HEK293 (cell line): ENCODE measurements at regions not wholly inside any gene's neighbourhood (a gene's known extent, or its start where the extent isn't known, plus 50 kb on each side); places are given as distances from the start of the nearest gene placed in this dataset.

Experiments used
- CTCF ChIA-PET: fragments of 350-600 bp; formaldehyde crosslinking; extraction: SDS; loops from one replicate; lab custom pipeline; 2021; ENCODE audit warnings: antibody characterized with exemption; lab: Yijun Ruan, JAX
- POLR2A ChIA-PET: fragments of 300-600 bp; formaldehyde crosslinking; extraction: SDS; loops from one replicate; lab custom pipeline; 2020; ENCODE audit warnings: antibody characterized with exemption, inconsistent platforms; lab: Yijun Ruan, JAX
- H3K27ac ChIP-seq: fragments of 200-500 bp; sonication (Bioruptor generic); 2 replicates; pipeline ENCODE4 v1.5.1; 2014; ENCODE audit warnings: low read depth, low read length, control low read depth, inconsistent platforms; ENCODE audit errors: extremely low read depth
- H3K36me3 ChIP-seq, 2 experiments: fragments of 200-500 bp in 1 of 2; sonication (Bioruptor generic) in 1 of 2; 1 replicate in 1 of 2; 2 replicates in 1 of 2; pipeline ENCODE4 v1.5.1; 2014 to 2017; ENCODE audit warnings: inconsistent platforms in 2 of 2, low read length in 2 of 2; ENCODE audit not compliant: control insufficient read depth in 2 of 2, insufficient read depth in 1 of 2
- H3K4me1 ChIP-seq: fragments of 200-500 bp; sonication (Bioruptor generic); 2 replicates; pipeline ENCODE4 v1.5.1; 2014; ENCODE audit warnings: mild to moderate bottlenecking, low read length, inconsistent platforms; ENCODE audit not compliant: control insufficient read depth, insufficient read depth
- H3K4me3 ChIP-seq: 2 replicates; pipeline ENCODE4 v1.5.1; 2011; ENCODE audit warnings: low read depth, mild to moderate bottlenecking, control low read depth, low read length, moderate library complexity
- H3K9me3 ChIP-seq: fragments of 200-500 bp; sonication (Bioruptor generic); 2 replicates; pipeline ENCODE4 v1.5.1; 2014; ENCODE audit warnings: low read depth, low read length, inconsistent platforms; ENCODE audit not compliant: control insufficient read depth, insufficient read depth
- GLIS2 ChIP-seq: fragments of 450-650 bp; formaldehyde crosslinking; IDR thresholded peaks from 2 replicates; pipeline ENCODE4 v1.5.1; 2016; ENCODE audit warnings: missing biosample characterization, missing genetic modification characterization
- KLF8 ChIP-seq: fragments of 450-650 bp; formaldehyde crosslinking; IDR thresholded peaks from 2 replicates; pipeline ENCODE4 v1.5.1; 2016; ENCODE audit warnings: missing biosample characterization, missing genetic modification characterization
- MYNN ChIP-seq: fragments of 450-650 bp; formaldehyde crosslinking; IDR thresholded peaks from 2 replicates; pipeline ENCODE4 v1.5.1; 2016; ENCODE audit warnings: missing biosample characterization, missing genetic modification characterization, borderline replicate concordance
- SCRT2 ChIP-seq: fragments of 450-650 bp; formaldehyde crosslinking; IDR thresholded peaks from 2 replicates; pipeline ENCODE4 v1.5.1; 2016; ENCODE audit warnings: missing biosample characterization, missing genetic modification characterization
- SP2 ChIP-seq: fragments of 450-650 bp; formaldehyde crosslinking; IDR thresholded peaks from 2 replicates; pipeline ENCODE4 v1.5.1; 2016; ENCODE audit warnings: missing biosample characterization, missing genetic modification characterization
- ZBTB49 ChIP-seq: fragments of 450-650 bp; formaldehyde crosslinking; IDR thresholded peaks from 2 replicates; pipeline ENCODE4 v1.5.1; 2016; ENCODE audit warnings: missing biosample characterization, missing genetic modification characterization, low read depth
- ZEB2 ChIP-seq: fragments of 450-650 bp; formaldehyde crosslinking; IDR thresholded peaks from 2 replicates; pipeline ENCODE4 v1.5.1; 2016; ENCODE audit warnings: missing biosample characterization, missing genetic modification characterization
- ZFP3 ChIP-seq: fragments of 450-650 bp; formaldehyde crosslinking; IDR thresholded peaks from 2 replicates; pipeline ENCODE4 v1.5.1; 2016; ENCODE audit warnings: low read depth, missing biosample characterization, missing genetic modification characterization
- ZIC2 ChIP-seq: fragments of 450-650 bp; formaldehyde crosslinking; IDR thresholded peaks from 2 replicates; pipeline ENCODE4 v1.5.1; 2016; ENCODE audit warnings: missing biosample characterization, missing genetic modification characterization
- ZNF138 ChIP-seq: fragments of 450-650 bp; formaldehyde crosslinking; IDR thresholded peaks from 2 replicates; pipeline ENCODE4 v1.5.1; 2016; ENCODE audit warnings: missing biosample characterization, missing genetic modification characterization, borderline replicate concordance
- ZNF202 ChIP-seq: fragments of 450-650 bp; formaldehyde crosslinking; IDR thresholded peaks from 2 replicates; pipeline ENCODE4 v1.5.1; 2016; ENCODE audit warnings: missing biosample characterization, missing genetic modification characterization, borderline replicate concordance
- ZNF239 ChIP-seq: fragments of 450-650 bp; formaldehyde crosslinking; IDR thresholded peaks from 2 replicates; pipeline ENCODE4 v1.5.1; 2016; ENCODE audit warnings: missing biosample characterization, missing genetic modification characterization
- ZNF292 ChIP-seq: fragments of 450-650 bp; formaldehyde crosslinking; IDR thresholded peaks from 2 replicates; pipeline ENCODE4 v1.5.1; 2016; ENCODE audit warnings: low read depth, missing biosample characterization, missing genetic modification characterization, borderline replicate concordance
- ZNF335 ChIP-seq: fragments of 450-650 bp; formaldehyde crosslinking; conservative IDR thresholded peaks from 2 replicates; pipeline ENCODE4 v1.5.1; 2016; ENCODE audit warnings: missing biosample characterization, missing genetic modification characterization
- ZNF423 ChIP-seq: fragments of 450-650 bp; formaldehyde crosslinking; IDR thresholded peaks from 2 replicates; pipeline ENCODE4 v1.5.1; 2016; ENCODE audit warnings: missing biosample characterization, missing genetic modification characterization
- ZNF510 ChIP-seq: fragments of 450-650 bp; formaldehyde crosslinking; IDR thresholded peaks from 2 replicates; pipeline ENCODE4 v1.5.1; 2018; ENCODE audit warnings: mild to moderate bottlenecking, missing genetic modification characterization, missing biosample characterization; ENCODE audit not compliant: insufficient replicate concordance
- ZNF677 ChIP-seq: fragments of 450-650 bp; IDR thresholded peaks from 2 replicates; pipeline ENCODE4 v1.5.0; 2018; ENCODE audit warnings: missing biosample characterization, mild to moderate bottlenecking, missing genetic modification characterization, moderate library complexity
- ZNF843 ChIP-seq: fragments of 450-650 bp; formaldehyde crosslinking; IDR thresholded peaks from 2 replicates; pipeline ENCODE4 v1.5.1; 2016; ENCODE audit warnings: missing biosample characterization, missing genetic modification characterization
- ZSCAN23 ChIP-seq: fragments of 450-650 bp; formaldehyde crosslinking; IDR thresholded peaks from 2 replicates; pipeline ENCODE4 v1.5.1; 2016; ENCODE audit warnings: missing biosample characterization, missing genetic modification characterization
- ZSCAN30 ChIP-seq: fragments of 450-650 bp; IDR thresholded peaks from 2 replicates; pipeline ENCODE4 v1.5.1; 2018; ENCODE audit warnings: missing biosample characterization, mild to moderate bottlenecking, missing genetic modification characterization, moderate library complexity

- Histone ChIP-seq H3K4me1 (no peaks in the 10 kb centered on the region), H3K36me3 (no peaks in the 10 kb centered on the region), H3K27ac (no peak overlapping the region), H3K9me3 (no peaks in the 10 kb centered on the region)
- CTCF ChIA-PET = interaction anchor here (1.7 kb wide), 1 partner anchor 29 kb away, joined by 6 read pairs; no protein-coding TSS in a partner anchor
- TF ChIP-seq ZNF335 (tag by site-specific recombination) (no peak), SCRT2 (peak; percentile 66)
- TF ChIP-seq, all 188 proteins: peak for 1
- no peak overlapping the region for H3K4me3 ChIP-seq
- POLR2A ChIA-PET = no interaction called here
Observed at GRCh38 chr22:22988150-22988549, 82.2 kb upstream of the GNAZ start.

- ChIA-PET POLR2A (no interaction called here), CTCF (interaction anchor here (1.7 kb wide), 1 partner anchor 30 kb away, joined by 6 read pairs; no protein-coding TSS in a partner anchor)
- TF ChIP-seq ZEB2 (tag by site-specific recombination) = no peak
- no peak overlapping the region for H3K27ac ChIP-seq
- no peaks in the 10 kb centered on the region for H3K36me3 ChIP-seq
- H3K9me3 ChIP-seq = no peaks in the 10 kb centered on the region
- H3K4me1 ChIP-seq = no peaks in the 10 kb centered on the region
- H3K4me3 ChIP-seq = no peak overlapping the region
Observed at GRCh38 chr22:22988785-22989184, 81.5 kb upstream of the GNAZ start.

GRCh38 chr22:22989856-22990255 lies 80.5 kb upstream of the GNAZ start:
- no peak for TF ChIP-seq SP2 (tag by site-specific recombination)
- TF ChIP-seq ZNF239 (tag by site-specific recombination) = no peak
- TF ChIP-seq ZIC2 (tag by site-specific recombination) = no peak
- no peak for TF ChIP-seq KLF8 (tag by site-specific recombination)
- no peak for TF ChIP-seq ZSCAN30 (tag by site-specific recombination)
- TF ChIP-seq ZNF423 = no peak
- no peak for TF ChIP-seq ZNF202
- no peak for TF ChIP-seq ZNF292 (tag by site-specific recombination)
- no peak for TF ChIP-seq ZNF843 (tag by site-specific recombination)
- TF ChIP-seq ZBTB49 = no peak
- TF ChIP-seq GLIS2 (tag by site-specific recombination) = no peak
- no peak for TF ChIP-seq ZSCAN23 (tag by site-specific recombination)
- TF ChIP-seq ZFP3 (tag by site-specific recombination) = no peak
- no peak for TF ChIP-seq ZNF138
- TF ChIP-seq ZNF677 (tag by site-specific recombination) = no peak
- TF ChIP-seq MYNN (tag by site-specific recombination) = no peak
- no peak for TF ChIP-seq ZNF510 (tag by site-specific recombination)
- TF ChIP-seq, all 188 proteins: peak for 0
- ChIA-PET POLR2A (no interaction called here), CTCF (no interaction called here)
- H3K27ac ChIP-seq = no peak overlapping the region
- no peaks in the 10 kb centered on the region for H3K9me3 ChIP-seq
- H3K36me3 ChIP-seq = no peaks in the 10 kb centered on the region
- H3K4me1 ChIP-seq = no peaks in the 10 kb centered on the region
- H3K4me3 ChIP-seq = no peak overlapping the region
